ENCODE measurements at regions not wholly inside any gene's neighbourhood (a gene's known extent, or its start where the extent isn't known, plus 50 kb on each side); places are given as distances from the start of the nearest gene placed in this dataset.

- TF ChIP-seq, protein P1, sequence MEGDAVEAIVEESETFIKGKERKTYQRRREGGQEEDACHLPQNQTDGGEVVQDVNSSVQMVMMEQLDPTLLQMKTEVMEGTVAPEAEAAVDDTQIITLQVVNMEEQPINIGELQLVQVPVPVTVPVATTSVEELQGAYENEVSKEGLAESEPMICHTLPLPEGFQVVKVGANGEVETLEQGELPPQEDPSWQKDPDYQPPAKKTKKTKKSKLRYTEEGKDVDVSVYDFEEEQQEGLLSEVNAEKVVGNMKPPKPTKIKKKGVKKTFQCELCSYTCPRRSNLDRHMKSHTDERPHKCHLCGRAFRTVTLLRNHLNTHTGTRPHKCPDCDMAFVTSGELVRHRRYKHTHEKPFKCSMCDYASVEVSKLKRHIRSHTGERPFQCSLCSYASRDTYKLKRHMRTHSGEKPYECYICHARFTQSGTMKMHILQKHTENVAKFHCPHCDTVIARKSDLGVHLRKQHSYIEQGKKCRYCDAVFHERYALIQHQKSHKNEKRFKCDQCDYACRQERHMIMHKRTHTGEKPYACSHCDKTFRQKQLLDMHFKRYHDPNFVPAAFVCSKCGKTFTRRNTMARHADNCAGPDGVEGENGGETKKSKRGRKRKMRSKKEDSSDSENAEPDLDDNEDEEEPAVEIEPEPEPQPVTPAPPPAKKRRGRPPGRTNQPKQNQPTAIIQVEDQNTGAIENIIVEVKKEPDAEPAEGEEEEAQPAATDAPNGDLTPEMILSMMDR (IDR thresholded peaks at IDR 0.05) = no peak
- TF ChIP-seq POLR2A (IDR thresholded peaks at IDR 0.05) = no peak
Observed at GRCh38 chr2:145155196-145155595, 635.3 kb upstream of the ZEB2 start.

All from Peyer's patch (tissue), 4 donors.